Transverse colon (tissue), 4 donors: ENCODE measurements at regions not wholly inside any gene's neighbourhood (a gene's known extent, or its start where the extent isn't known, plus 50 kb on each side); places are given as distances from the start of the nearest gene placed in this dataset.

Experiments
- EP300 ChIP-seq: sonication (generic); formaldehyde crosslinking; IDR thresholded peaks from one replicate; pipeline ENCODE4 v1.6.1; 2017; ENCODE audit warnings: antibody characterized with exemption, low read depth
- POLR2AphosphoS5 ChIP-seq, 3 donors: sonication (generic); formaldehyde crosslinking; IDR thresholded peaks; one replicate each; pipeline ENCODE4 v1.6.1; 2016; ENCODE audit warnings: antibody characterized with exemption in 3 of 3
- TF ChIP-seq, protein P1 (sequence below), 5 experiments: fragments of 200-600 bp in 3 of 5; fragments of 450-650 bp in 2 of 5; sonication (generic) in 3 of 5; IDR thresholded peaks; 1 replicate in 2 of 5; 2 replicates in 3 of 5; pipeline ENCODE4 v1.5.1; 2016 to 2017; ENCODE audit warnings: antibody characterized with exemption in 5 of 5, inconsistent platforms in 3 of 5, mild to moderate bottlenecking in 2 of 5, moderate library complexity in 1 of 5

DNA sequence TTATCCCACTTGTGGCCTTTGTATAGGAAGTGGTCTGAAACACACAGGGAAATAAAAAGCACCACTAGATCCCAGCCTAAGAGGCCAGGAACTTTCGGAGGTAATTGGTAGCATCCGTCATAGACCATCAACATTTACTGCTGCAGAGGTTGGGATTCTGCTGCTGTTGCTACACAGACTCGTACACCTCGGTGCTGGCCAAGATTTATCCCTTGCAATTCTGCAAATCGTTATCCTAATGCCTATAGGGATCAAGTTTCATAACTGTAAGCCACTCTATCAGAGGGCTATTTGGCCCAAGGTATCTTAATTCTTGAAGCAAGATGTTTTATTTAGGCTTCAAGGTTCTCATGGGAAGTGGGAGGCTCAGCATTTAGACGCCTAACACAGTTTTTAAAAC, 913.6 kb downstream of the GALC start:
- TF ChIP-seq, protein P1, sequence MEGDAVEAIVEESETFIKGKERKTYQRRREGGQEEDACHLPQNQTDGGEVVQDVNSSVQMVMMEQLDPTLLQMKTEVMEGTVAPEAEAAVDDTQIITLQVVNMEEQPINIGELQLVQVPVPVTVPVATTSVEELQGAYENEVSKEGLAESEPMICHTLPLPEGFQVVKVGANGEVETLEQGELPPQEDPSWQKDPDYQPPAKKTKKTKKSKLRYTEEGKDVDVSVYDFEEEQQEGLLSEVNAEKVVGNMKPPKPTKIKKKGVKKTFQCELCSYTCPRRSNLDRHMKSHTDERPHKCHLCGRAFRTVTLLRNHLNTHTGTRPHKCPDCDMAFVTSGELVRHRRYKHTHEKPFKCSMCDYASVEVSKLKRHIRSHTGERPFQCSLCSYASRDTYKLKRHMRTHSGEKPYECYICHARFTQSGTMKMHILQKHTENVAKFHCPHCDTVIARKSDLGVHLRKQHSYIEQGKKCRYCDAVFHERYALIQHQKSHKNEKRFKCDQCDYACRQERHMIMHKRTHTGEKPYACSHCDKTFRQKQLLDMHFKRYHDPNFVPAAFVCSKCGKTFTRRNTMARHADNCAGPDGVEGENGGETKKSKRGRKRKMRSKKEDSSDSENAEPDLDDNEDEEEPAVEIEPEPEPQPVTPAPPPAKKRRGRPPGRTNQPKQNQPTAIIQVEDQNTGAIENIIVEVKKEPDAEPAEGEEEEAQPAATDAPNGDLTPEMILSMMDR (IDR thresholded peaks at IDR 0.05), result no peak
- TF ChIP-seq POLR2AphosphoS5 (IDR thresholded peaks at IDR 0.05) (no peak), EP300 (no peak)
